PC-3 (cell line): ENCODE measurements at regions not wholly inside any gene's neighbourhood (a gene's known extent, or its start where the extent isn't known, plus 50 kb on each side); places are given as distances from the start of the nearest gene placed in this dataset.

Experiments used
- ATAC-seq: fragments of 200-7000 bp; cut with Tn5 transposase; 2 replicates; pipeline ENCODE4 v1.9.1; 2020; ENCODE audit warnings: mild to moderate bottlenecking, moderate library complexity
- BruUV-seq: library from RNA; stranded (reverse); fragments of 400-500 nt; replicated peaks from 2 replicates; lab custom pipeline; 2021; lab: Mats Ljungman, UMichigan
- CTCF ChIA-PET: fragments of 300-600 bp; sonication (Branson Sonifier 250); formaldehyde crosslinking; loops from one replicate; lab custom pipeline; 2022; ENCODE audit warnings: antibody characterized with exemption; lab: Charles Lee
- POLR2A ChIA-PET: fragments of 300-600 bp; sonication (Branson Sonifier 250); formaldehyde crosslinking; loops from one replicate; lab custom pipeline; 2022; ENCODE audit warnings: antibody characterized with exemption; ENCODE audit not compliant: unreplicated experiment; lab: Charles Lee
- DNase-seq: peaks from one replicate; pipeline ENCODE4 v3.0.0-alpha.2; 2015
- H2AFZ ChIP-seq: fragments of 300-600 bp; sonication (generic); 2 replicates; pipeline ENCODE4 v1.6.0; 2016; ENCODE audit warnings: antibody characterized with exemption, low read length
- H3F3A ChIP-seq: fragments of 300-600 bp; sonication (generic); one replicate; pipeline ENCODE4 v1.6.0; 2017; ENCODE audit warnings: antibody characterized with exemption, low read length, control low read depth, mild to moderate bottlenecking; ENCODE audit not compliant: unreplicated experiment
- H3K27ac ChIP-seq: fragments of 300-600 bp; sonication (generic); 2 replicates; pipeline ENCODE4 v1.5.1; 2016; ENCODE audit warnings: mild to moderate bottlenecking, low read length
- H3K27me3 ChIP-seq: fragments of 300-600 bp; sonication (generic); 2 replicates; pipeline ENCODE4 v1.6.1; 2016; ENCODE audit warnings: low read length, mixed read lengths
- H3K36me3 ChIP-seq: fragments of 300-600 bp; sonication (generic); 2 replicates; pipeline ENCODE4 v1.6.1; 2016; ENCODE audit warnings: low read depth, mixed run types, low read length, mixed read lengths
- H3K4me1 ChIP-seq: fragments of 300-600 bp; sonication (generic); 2 replicates; pipeline ENCODE4 v1.5.1; 2016; ENCODE audit warnings: low read length; ENCODE audit not compliant: insufficient read depth
- H3K4me2 ChIP-seq: fragments of 300-600 bp; sonication (generic); 2 replicates; pipeline ENCODE4 v1.6.0; 2016; ENCODE audit warnings: low read length
- H3K4me3 ChIP-seq: fragments of 300-600 bp; sonication (generic); 2 replicates; pipeline ENCODE4 v1.5.1; 2016; ENCODE audit warnings: mild to moderate bottlenecking, low read length, mixed read lengths
- H3K79me2 ChIP-seq: fragments of 300-600 bp; sonication (generic); 2 replicates; pipeline ENCODE4 v1.6.1; 2017; ENCODE audit warnings: low read length, mixed read lengths
- H3K9ac ChIP-seq: fragments of 300-600 bp; sonication (generic); 2 replicates; pipeline ENCODE4 v1.6.0; 2016; ENCODE audit warnings: mild to moderate bottlenecking, low read length
- H3K9me2 ChIP-seq: fragments of 300-600 bp; sonication (generic); replicated peaks from 2 replicates; pipeline ENCODE4 v1.6.1; 2016; ENCODE audit warnings: mixed run types, low read length, mixed read lengths
- H3K9me3 ChIP-seq: fragments of 300-600 bp; sonication (generic); 2 replicates; pipeline ENCODE4 v1.6.1; 2016; ENCODE audit warnings: low read length, mixed read lengths
- H4K20me1 ChIP-seq: fragments of 300-600 bp; sonication (generic); 2 replicates; pipeline ENCODE4 v1.6.1; 2016; ENCODE audit warnings: low read length, mixed read lengths
- EZH2 ChIP-seq: fragments of 300-600 bp; sonication (generic); IDR thresholded peaks from one replicate; pipeline ENCODE4 v1.6.1; 2017; ENCODE audit warnings: antibody characterized with exemption, mild to moderate bottlenecking, low read length; ENCODE audit not compliant: unreplicated experiment
- EZH2phosphoT487 ChIP-seq: fragments of 300-600 bp; sonication (generic); IDR thresholded peaks from 2 replicates; pipeline ENCODE4 v1.6.1; 2018; ENCODE audit warnings: mild to moderate bottlenecking, antibody characterized with exemption, low read length, borderline replicate concordance
- intact Hi-C: fragments of 100-400 bp; cut with micrococcal nuclease; formaldehyde crosslinking; loops from 2 replicates; pipeline ENCODE4 v1.9.0; 2023
- TF ChIP-seq, protein P1 (sequence below): fragments of 300-600 bp; sonication (generic); conservative IDR thresholded peaks from 2 replicates; pipeline ENCODE4 v1.5.1; 2017; ENCODE audit warnings: antibody characterized with exemption, low read depth, mild to moderate bottlenecking, low read length

DNA sequence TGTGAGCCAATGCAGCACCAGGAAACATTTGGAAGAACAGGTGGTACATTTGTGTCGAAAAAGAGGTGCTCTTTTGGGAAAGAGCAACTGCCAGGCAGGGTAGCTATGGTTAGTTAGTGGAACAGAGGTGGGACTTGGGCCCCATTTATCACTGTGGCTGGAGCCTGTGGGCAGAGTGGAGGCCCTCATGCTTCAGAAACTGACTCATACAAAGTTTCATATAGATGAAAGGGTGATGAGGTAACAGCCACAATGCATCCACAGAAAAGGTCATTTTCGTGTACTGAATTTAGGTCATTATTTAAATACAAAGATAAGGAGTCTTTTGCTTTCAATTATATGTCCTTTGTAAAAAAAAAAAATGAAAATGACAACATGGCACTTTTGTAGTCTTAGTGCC, 76.4 kb upstream of the HS3ST5 start:
- no peaks in the 10 kb centered on the region for H3F3A ChIP-seq
- H3K79me2 ChIP-seq, result no peaks in the 10 kb centered on the region
- BruUV-seq, result no TSS peak
- no peak overlapping the region for H2AFZ ChIP-seq
- ChIA-PET POLR2A (no interaction called here), CTCF (no interaction called here)
- no peak overlapping the region for H3K27ac ChIP-seq
- intact Hi-C loops, result no loop called here
- no peak overlapping the region for H3K9ac ChIP-seq
- no peaks in the 10 kb centered on the region for H3K9me3 ChIP-seq
- DNase-seq (peak; percentile 43), ATAC-seq (no peak)
- TF ChIP-seq EZH2phosphoT487 (no peak), EZH2 (no peak)
- TF ChIP-seq, protein P1, sequence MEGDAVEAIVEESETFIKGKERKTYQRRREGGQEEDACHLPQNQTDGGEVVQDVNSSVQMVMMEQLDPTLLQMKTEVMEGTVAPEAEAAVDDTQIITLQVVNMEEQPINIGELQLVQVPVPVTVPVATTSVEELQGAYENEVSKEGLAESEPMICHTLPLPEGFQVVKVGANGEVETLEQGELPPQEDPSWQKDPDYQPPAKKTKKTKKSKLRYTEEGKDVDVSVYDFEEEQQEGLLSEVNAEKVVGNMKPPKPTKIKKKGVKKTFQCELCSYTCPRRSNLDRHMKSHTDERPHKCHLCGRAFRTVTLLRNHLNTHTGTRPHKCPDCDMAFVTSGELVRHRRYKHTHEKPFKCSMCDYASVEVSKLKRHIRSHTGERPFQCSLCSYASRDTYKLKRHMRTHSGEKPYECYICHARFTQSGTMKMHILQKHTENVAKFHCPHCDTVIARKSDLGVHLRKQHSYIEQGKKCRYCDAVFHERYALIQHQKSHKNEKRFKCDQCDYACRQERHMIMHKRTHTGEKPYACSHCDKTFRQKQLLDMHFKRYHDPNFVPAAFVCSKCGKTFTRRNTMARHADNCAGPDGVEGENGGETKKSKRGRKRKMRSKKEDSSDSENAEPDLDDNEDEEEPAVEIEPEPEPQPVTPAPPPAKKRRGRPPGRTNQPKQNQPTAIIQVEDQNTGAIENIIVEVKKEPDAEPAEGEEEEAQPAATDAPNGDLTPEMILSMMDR, result no peak
- H3K9me2 ChIP-seq, result no peaks in the 10 kb centered on the region
- no peaks in the 10 kb centered on the region for H4K20me1 ChIP-seq
- H3K4me1 ChIP-seq, result peaks cover 4% of the 10 kb centered on the region; the same call in 1 of the 2 replicates
- no peaks in the 10 kb centered on the region for H3K36me3 ChIP-seq
- no peak overlapping the region for H3K4me2 ChIP-seq
- no peaks in the 10 kb centered on the region for H3K27me3 ChIP-seq
- H3K4me3 ChIP-seq, result no peak overlapping the region

DNA sequence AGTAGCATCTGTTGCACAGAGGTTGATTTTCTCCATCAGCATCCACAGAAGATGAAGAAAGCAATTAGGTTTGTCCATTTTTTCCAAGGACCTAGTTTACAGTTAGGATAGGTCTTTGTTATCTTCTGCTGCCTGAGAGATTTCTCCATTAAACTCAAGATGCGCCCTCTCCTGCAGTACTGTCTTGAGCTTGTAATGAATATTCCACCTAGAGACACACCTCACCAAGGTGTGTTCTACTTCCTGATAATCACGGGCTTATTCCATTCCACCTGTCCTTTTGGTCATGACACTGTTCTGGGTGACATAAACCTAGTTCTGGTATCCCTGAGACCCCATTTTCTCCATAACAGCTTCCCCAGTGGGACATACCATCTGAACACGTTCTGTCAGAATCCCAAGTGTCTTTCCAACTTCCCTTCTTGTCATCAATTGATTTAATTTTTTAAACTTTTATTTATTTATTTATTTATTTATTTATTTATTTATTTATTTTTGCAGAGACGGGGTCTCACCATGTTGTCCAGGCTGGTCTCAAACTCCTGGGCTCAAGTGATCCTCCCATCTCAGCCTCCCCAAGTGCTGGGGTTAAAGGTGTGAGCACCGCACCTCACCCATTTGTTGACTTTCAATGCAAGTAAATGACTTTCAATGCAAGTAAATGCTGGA, 75.6 kb upstream of the HS3ST5 start:
- H3K4me3 ChIP-seq, result no peak overlapping the region
- no peak for DNase-seq
- H3K27me3 ChIP-seq, result no peaks in the 10 kb centered on the region
- no peak overlapping the region for H3K27ac ChIP-seq
- no peaks in the 10 kb centered on the region for H3K36me3 ChIP-seq
- ATAC-seq, result no peak
- no peaks in the 10 kb centered on the region for H4K20me1 ChIP-seq
- H3F3A ChIP-seq, result no peaks in the 10 kb centered on the region
- ChIA-PET CTCF (no interaction called here), POLR2A (no interaction called here)
- H3K4me1 ChIP-seq, result peaks cover 4% of the 10 kb centered on the region; the same call in 1 of the 2 replicates
- no peaks in the 10 kb centered on the region for H3K9me3 ChIP-seq
- no peak overlapping the region for H3K9ac ChIP-seq
- no peak overlapping the region for H3K4me2 ChIP-seq
- no peak for TF ChIP-seq EZH2phosphoT487
- no peaks in the 10 kb centered on the region for H3K9me2 ChIP-seq
- intact Hi-C loops, result no loop called here
- H3K79me2 ChIP-seq, result no peaks in the 10 kb centered on the region
- BruUV-seq, result no TSS peak
- no peak overlapping the region for H2AFZ ChIP-seq

DNA sequence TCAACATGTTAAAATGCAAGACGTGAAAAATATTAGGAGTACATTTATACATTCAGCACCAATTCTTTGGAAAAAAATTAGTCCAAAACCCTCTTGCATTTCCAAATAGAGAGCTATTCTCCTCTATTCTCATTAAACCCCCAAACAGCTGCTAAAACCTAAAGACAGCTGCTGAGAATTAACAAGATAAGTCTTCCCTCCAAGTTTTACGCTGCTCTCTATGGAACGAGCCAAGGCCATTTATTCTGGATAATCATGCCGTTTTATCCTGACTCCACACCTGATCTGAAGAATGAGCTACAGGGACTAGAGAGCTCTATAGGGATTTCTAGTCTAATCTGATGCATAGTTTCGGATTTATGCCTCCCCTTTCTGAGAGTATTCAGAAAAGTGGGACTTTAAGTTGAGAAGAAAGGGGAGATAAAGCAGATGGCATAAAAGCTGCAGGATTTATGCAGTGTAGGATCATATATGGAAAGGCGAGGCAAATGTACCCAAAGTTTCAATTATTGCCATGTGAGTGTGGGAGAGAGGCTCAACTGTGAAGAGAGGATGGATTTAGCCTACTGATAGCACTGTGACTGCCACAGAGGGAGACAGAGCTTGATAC, 64.7 kb upstream of the HS3ST5 start:
- no TSS peak for BruUV-seq

More for the DNA sequence above, 64.7 kb upstream of the HS3ST5 start:
- no peak overlapping the region for H3K27ac ChIP-seq
- POLR2A ChIA-PET, result no interaction called here
- H2AFZ ChIP-seq, result no peak overlapping the region
- no peak for DNase-seq
- ATAC-seq, result no peak
- H3K4me3 ChIP-seq, result no peak overlapping the region
- TF ChIP-seq EZH2phosphoT487, result no peak
- no peak for TF ChIP-seq EZH2
- TF ChIP-seq, protein P1, result no peak
- H3K79me2 ChIP-seq, result no peaks in the 10 kb centered on the region
- intact Hi-C loops, result no loop called here
- CTCF ChIA-PET, result no interaction called here
- H3K36me3 ChIP-seq, result no peaks in the 10 kb centered on the region
- no peaks in the 10 kb centered on the region for H3K4me1 ChIP-seq
- no peaks in the 10 kb centered on the region for H3K9me2 ChIP-seq
- no peaks in the 10 kb centered on the region for H3F3A ChIP-seq
- no peaks in the 10 kb centered on the region for H4K20me1 ChIP-seq
- no peaks in the 10 kb centered on the region for H3K9me3 ChIP-seq
- no peak overlapping the region for H3K4me2 ChIP-seq
- H3K9ac ChIP-seq, result no peak overlapping the region
- H3K27me3 ChIP-seq, result no peaks in the 10 kb centered on the region
